ENCODE measurements at regions not wholly inside any gene's neighbourhood (a gene's known extent, or its start where the extent isn't known, plus 50 kb on each side); places are given as distances from the start of the nearest gene placed in this dataset.

GRCh38 chr6:87916446-87916845 lies 131.2 kb upstream of the SPACA1 start:
- DNase-seq (no peak), ATAC-seq (no peak)
- intact Hi-C loops (cut with DNase I) = no loop called here

GRCh38 chr6:87914637-87915395 lies 132.8 kb upstream of the SPACA1 start:
- no peak for ATAC-seq
- no peak for DNase-seq
- intact Hi-C loops (cut with DNase I) = no loop called here

GRCh38 chr6:87913974-87914373 lies 133.7 kb upstream of the SPACA1 start:
- DNase-seq (no peak), ATAC-seq (no peak)
- intact Hi-C loops (cut with DNase I) = no loop called here

- ATAC-seq (no peak), DNase-seq (no peak)
- intact Hi-C loops (cut with DNase I) = no loop called here
Observed at GRCh38 chr6:87912102-87912501, 135.5 kb upstream of the SPACA1 start.

- DNase-seq (peak; percentile 62), ATAC-seq (peak in 1 of 2 donors; percentile 46)
- intact Hi-C loops (cut with DNase I) = no loop called here
Observed at GRCh38 chr6:87909849-87910248, 137.8 kb upstream of the SPACA1 start.

GRCh38 chr6:87908978-87909811 lies 138.4 kb upstream of the SPACA1 start:
- intact Hi-C loops (cut with DNase I) = no loop called here
- ATAC-seq (peak in 1 of 2 donors; percentile 71), DNase-seq (no peak)

- DNase-seq (no peak), ATAC-seq (no peak)
- intact Hi-C loops (cut with DNase I) = no loop called here
Observed at GRCh38 chr6:87907521-87907920, 140.1 kb upstream of the SPACA1 start.

- no peak for ATAC-seq
- no peak for DNase-seq
- intact Hi-C loops (cut with DNase I) = no loop called here
Observed at GRCh38 chr6:87905101-87905641, 142.5 kb upstream of the SPACA1 start.

- DNase-seq (no peak), ATAC-seq (no peak)
- intact Hi-C loops (cut with DNase I) = no loop called here
Observed at GRCh38 chr6:87904011-87904410, 143.6 kb upstream of the SPACA1 start.

- intact Hi-C loops (cut with DNase I) = no loop called here
- DNase-seq = no peak
- ATAC-seq = no peak
Observed at GRCh38 chr6:87903323-87903722, 144.3 kb upstream of the SPACA1 start.

GRCh38 chr6:87902383-87902782 lies 145.3 kb upstream of the SPACA1 start:
- intact Hi-C loops (cut with DNase I) = no loop called here
- DNase-seq (no peak), ATAC-seq (no peak)

GRCh38 chr6:87901613-87902012 lies 146.0 kb upstream of the SPACA1 start:
- intact Hi-C loops (cut with DNase I) = no loop called here
- DNase-seq (no peak), ATAC-seq (no peak)

GRCh38 chr6:87900160-87900698 lies 147.4 kb upstream of the SPACA1 start:
- DNase-seq (no peak), ATAC-seq (no peak)
- intact Hi-C loops (cut with DNase I) = no loop called here

GRCh38 chr6:87899499-87900147 lies 148.0 kb upstream of the SPACA1 start:
- DNase-seq (no peak), ATAC-seq (no peak)
- intact Hi-C loops (cut with DNase I) = no loop called here

GRCh38 chr6:87897663-87898062 lies 150.0 kb upstream of the SPACA1 start:
- ATAC-seq = peak in 1 of 2 donors; percentile 44
- intact Hi-C loops (cut with DNase I) = no loop called here

GRCh38 chr6:87897013-87897412 lies 150.6 kb upstream of the SPACA1 start:
- ATAC-seq = no peak

More at GRCh38 chr6:87897663-87898062, 150.0 kb upstream of the SPACA1 start:
- DNase-seq = no peak

GRCh38 chr6:87887266-87887665 lies 160.4 kb upstream of the SPACA1 start:
- DNase-seq (no peak), ATAC-seq (no peak)
- intact Hi-C loops (cut with DNase I) = no loop called here

More at GRCh38 chr6:87897013-87897412, 150.6 kb upstream of the SPACA1 start:
- no peak for DNase-seq
- intact Hi-C loops (cut with DNase I) = no loop called here

- intact Hi-C loops (cut with DNase I) = no loop called here
- no peak for ATAC-seq
- DNase-seq = no peak
Observed at GRCh38 chr6:87884203-87884602, 163.4 kb upstream of the SPACA1 start.

- intact Hi-C loops (cut with DNase I) = no loop called here
- ATAC-seq (no peak), DNase-seq (no peak)
Observed at GRCh38 chr6:87881342-87881895, 166.2 kb upstream of the SPACA1 start.
